Gastroesophageal sphincter (tissue), 3 donors: ENCODE measurements at regions not wholly inside any gene's neighbourhood (a gene's known extent, or its start where the extent isn't known, plus 50 kb on each side); places are given as distances from the start of the nearest gene placed in this dataset.

Source experiments
- POLR2A ChIP-seq, 2 donors: fragments of 450-650 bp; IDR thresholded peaks; one replicate each; pipeline ENCODE4 v1.6.1; 2017; ENCODE audit warnings: antibody characterized with exemption in 2 of 2, mild to moderate bottlenecking in 2 of 2, moderate library complexity in 1 of 2
- POLR2AphosphoS5 ChIP-seq: sonication (generic); formaldehyde crosslinking; IDR thresholded peaks from one replicate; pipeline ENCODE4 v1.6.1; 2017; ENCODE audit warnings: antibody characterized with exemption
- TF ChIP-seq, protein P1 (sequence below), 4 experiments: fragments of 200-600 bp in 2 of 4; fragments of 450-650 bp in 2 of 4; sonication (generic) in 1 of 4; IDR thresholded peaks; one replicate each; pipeline ENCODE4 v1.5.1; 2017 to 2019; ENCODE audit warnings: antibody characterized with exemption in 4 of 4, mild to moderate bottlenecking in 2 of 4, moderate library complexity in 2 of 4

DNA sequence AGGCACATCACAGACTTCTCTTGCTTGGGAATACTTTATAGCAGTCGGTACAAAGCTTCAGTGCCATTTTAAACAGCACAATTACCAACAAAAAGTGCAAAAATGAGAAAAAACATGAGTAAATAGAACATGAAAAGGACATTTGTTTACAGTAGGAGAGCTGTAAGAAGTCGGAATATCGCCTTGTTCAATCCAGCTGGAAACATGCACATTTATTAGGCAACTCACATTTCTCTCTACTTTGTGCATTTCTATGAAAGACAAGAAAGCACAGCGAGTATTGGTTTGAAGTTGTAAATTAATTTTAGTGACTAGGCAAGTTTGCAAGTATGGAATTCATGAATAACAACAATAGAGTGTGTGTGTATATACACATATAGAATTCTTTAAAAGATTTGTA, 484.7 kb downstream of the DACH1 start:
- TF ChIP-seq, protein P1, sequence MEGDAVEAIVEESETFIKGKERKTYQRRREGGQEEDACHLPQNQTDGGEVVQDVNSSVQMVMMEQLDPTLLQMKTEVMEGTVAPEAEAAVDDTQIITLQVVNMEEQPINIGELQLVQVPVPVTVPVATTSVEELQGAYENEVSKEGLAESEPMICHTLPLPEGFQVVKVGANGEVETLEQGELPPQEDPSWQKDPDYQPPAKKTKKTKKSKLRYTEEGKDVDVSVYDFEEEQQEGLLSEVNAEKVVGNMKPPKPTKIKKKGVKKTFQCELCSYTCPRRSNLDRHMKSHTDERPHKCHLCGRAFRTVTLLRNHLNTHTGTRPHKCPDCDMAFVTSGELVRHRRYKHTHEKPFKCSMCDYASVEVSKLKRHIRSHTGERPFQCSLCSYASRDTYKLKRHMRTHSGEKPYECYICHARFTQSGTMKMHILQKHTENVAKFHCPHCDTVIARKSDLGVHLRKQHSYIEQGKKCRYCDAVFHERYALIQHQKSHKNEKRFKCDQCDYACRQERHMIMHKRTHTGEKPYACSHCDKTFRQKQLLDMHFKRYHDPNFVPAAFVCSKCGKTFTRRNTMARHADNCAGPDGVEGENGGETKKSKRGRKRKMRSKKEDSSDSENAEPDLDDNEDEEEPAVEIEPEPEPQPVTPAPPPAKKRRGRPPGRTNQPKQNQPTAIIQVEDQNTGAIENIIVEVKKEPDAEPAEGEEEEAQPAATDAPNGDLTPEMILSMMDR (IDR thresholded peaks at IDR 0.05), result no peak
- TF ChIP-seq POLR2AphosphoS5 (no peak), POLR2A (IDR thresholded peaks at IDR 0.05) (no peak)
